Stimulated activated CD4-positive, alpha-beta T cell treated with anti-CD3 and anti-CD28 coated beads, Interleukin-1b, Interleukin-23, amount 100 ng/mL, for 48 hours (primary cell): ENCODE measurements at regions not wholly inside any gene's neighbourhood (a gene's known extent, or its start where the extent isn't known, plus 50 kb on each side); places are given as distances from the start of the nearest gene placed in this dataset.
"Not testable (repeated sequence)": the region's sequence is repeated elsewhere in the genome, so short reads cannot be mapped to it uniquely, and the experiment has no call there.

Source experiments
- DNase-seq: peaks from one replicate; pipeline ENCODE4 v3.0.0-alpha.2; 2020

- DNase-seq = no peak
Measured at GRCh38 chr7:79775911-79776310, 322.4 kb upstream of the MAGI2 start.

GRCh38 chr7:79774150-79774549 is 320.7 kb upstream of the MAGI2 start:
- no peak for DNase-seq

GRCh38 chr7:79770970-79771369 is 317.5 kb upstream of the MAGI2 start:
- no peak for DNase-seq

- no peak for DNase-seq
Measured at GRCh38 chr7:79770063-79770462, 316.6 kb upstream of the MAGI2 start.

- DNase-seq = not testable (repeated sequence)
Measured at GRCh38 chr7:79767876-79768560, 314.6 kb upstream of the MAGI2 start.

- DNase-seq = not testable (repeated sequence)
Measured at GRCh38 chr7:79767192-79767591, 313.7 kb upstream of the MAGI2 start.

- no peak for DNase-seq
Measured at GRCh38 chr7:79761876-79762429, 308.5 kb upstream of the MAGI2 start.

DNA sequence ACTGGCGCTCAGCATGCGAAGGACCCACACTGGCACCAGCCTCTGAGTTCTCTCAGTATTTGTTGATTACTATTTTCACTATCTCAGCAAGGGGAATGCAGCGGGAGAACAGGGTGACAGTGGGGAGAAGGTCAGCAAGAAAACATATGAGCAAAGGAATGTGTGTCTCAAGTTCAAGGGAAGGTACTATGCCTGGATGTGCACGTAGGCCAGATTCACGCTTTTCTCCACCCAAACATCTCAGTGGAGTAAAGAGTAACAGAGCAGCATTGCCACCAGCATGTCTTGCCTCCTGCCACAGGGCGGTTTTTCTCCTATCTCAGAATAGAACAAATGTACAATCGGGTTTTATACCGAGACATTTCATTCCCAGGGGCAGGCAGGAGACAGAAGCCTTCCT is 297.5 kb upstream of the MAGI2 start:
- not testable (repeated sequence) for DNase-seq

GRCh38 chr7:79749856-79750255 is 296.4 kb upstream of the MAGI2 start:
- DNase-seq = no peak

GRCh38 chr7:79741684-79742083 is 288.2 kb upstream of the MAGI2 start:
- DNase-seq = no peak

DNA sequence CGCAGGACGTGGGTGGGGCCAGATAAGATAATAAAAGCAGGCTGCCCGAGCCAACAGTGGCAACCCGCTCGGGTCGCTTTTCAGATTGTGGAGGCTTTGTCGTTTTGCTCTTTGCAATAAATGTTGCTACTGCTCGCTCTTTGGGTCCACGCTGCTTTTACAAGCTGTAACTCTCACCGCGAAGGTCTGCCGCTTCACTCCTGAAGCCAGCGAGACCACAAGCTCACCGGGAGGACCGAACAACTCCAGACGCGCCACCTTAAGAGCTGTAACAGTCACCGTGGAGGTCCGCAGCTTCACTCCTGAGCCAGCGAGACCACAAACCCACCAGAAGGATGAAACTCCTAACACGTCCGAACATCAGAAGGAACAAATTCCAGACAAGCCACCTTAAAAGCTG is 286.6 kb upstream of the MAGI2 start:
- no peak for DNase-seq

GRCh38 chr7:79739036-79739709 is 285.7 kb upstream of the MAGI2 start:
- not testable (repeated sequence) for DNase-seq

- no peak for DNase-seq
Measured at GRCh38 chr7:79736418-79736817, 283.0 kb upstream of the MAGI2 start.

DNA sequence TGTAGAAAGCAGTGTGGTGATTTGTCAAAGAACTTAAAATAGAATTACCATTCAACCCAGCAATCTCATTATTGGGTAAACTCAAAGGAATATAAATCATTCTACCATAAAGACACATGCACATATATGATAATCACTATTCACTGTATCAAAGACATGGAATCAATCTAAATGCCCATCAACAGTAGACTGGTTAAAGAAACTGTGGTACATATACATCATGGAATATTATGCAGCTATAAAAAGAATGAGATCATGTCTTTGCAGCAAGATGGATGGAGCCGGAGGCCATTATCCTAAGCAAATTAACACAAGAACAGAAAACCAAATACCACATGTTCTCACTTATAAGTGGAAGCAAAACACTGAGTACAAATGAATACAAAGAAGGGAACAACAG is 281.5 kb upstream of the MAGI2 start:
- DNase-seq = no peak

DNA sequence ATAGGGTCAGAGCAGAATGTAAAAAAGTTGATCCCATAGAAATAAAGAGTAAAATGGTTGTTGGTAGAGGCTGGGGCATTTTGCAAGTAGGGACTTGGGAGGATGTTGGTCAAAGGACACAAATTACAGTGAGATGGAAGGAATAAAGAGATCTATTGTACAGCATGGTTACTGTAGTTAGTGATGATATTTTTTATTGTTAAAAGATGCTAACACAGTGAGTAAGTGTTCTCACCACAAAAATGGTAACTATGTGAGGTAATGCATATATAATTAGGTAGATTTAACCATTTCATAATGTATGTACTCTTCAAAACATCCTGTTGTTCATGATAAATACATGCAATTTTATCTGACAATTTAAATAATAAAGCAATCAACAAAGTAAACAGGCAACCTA is 280.7 kb upstream of the MAGI2 start:
- DNase-seq = no peak

GRCh38 chr7:79732535-79732934 is 279.1 kb upstream of the MAGI2 start:
- DNase-seq = no peak

GRCh38 chr7:79730971-79731370 is 277.5 kb upstream of the MAGI2 start:
- DNase-seq = no peak

GRCh38 chr7:79723833-79724618 is 270.6 kb upstream of the MAGI2 start:
- DNase-seq = no peak

GRCh38 chr7:79722217-79722616 is 268.8 kb upstream of the MAGI2 start:
- no peak for DNase-seq

DNA sequence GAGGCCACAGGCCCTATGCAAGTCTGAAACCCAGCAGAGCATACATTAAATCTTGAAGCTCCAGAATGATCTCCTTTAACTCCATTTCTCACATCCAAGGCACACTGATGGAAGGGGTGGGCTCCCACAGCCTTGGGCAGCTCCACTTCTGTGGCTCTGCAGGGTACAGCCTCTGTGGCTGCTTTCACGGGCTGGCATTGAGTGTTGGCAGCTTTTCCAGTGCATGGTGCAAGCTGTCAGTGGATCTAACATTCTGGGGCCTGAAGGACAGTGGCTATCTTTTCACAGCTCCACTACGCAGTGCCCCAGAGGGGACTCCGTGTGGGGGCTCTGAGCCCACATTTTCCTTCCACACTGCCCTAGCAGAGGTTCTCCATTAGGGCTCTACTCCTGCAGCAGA is 265.7 kb upstream of the MAGI2 start:
- no peak for DNase-seq

GRCh38 chr7:79716329-79716728 is 262.9 kb upstream of the MAGI2 start:
- DNase-seq = no peak

DNA sequence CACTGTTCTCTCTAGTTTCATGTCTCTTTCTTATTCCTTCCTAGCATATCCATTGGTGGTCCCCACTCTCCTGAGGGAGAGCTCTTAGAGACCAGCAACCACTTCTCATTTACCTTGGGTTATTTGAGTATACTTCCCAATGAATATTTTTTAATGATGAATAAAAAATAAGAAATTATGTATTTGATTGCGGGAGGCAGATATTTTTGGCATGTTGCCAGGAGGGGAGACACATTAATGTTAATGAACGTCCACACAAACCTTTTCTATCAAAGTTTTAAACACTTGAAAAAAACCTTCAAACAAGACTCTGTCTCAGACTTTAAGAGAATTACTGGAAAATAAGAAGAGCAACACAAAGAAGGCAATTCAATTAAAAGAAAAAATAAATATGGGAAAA is 260.6 kb upstream of the MAGI2 start:
- no peak for DNase-seq

DNA sequence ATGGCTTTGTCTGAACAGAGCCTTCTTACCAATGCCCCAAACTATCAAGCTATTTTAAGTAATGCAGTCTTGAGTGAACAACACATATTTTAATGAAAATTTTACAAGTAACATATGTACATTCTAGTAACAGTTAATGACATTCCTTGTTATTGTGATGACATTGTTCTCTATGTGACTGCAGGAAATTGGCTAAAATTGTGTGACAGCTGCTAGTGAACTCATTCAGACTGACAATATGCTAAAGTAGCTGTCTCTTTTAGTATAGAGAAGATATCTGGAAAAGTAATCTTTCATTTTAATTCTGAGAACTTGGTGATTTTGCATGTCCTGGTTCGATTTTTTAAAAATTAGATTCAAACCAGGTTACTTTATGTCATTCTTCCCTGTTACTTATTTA is 259.8 kb upstream of the MAGI2 start:
- no peak for DNase-seq

GRCh38 chr7:79711660-79712059 is 258.2 kb upstream of the MAGI2 start:
- no peak for DNase-seq
